Osteoblast (primary cell): ENCODE measurements at regions not wholly inside any gene's neighbourhood (a gene's known extent, or its start where the extent isn't known, plus 50 kb on each side); places are given as distances from the start of the nearest gene placed in this dataset.

Experiments
- DNase-seq: peaks from one replicate; pipeline ENCODE4 v3.0.0; 2011; ENCODE audit warnings: low spot score, mixed read lengths; ENCODE audit not compliant: insufficient read length; ENCODE audit errors: missing footprints
- H2AFZ ChIP-seq: 2 replicates; pipeline ENCODE4 v1.6.0; 2011; ENCODE audit warnings: mild to moderate bottlenecking, low read length
- H3K27ac ChIP-seq: 2 replicates; pipeline ENCODE4 v1.5.1; 2011; ENCODE audit warnings: mild to moderate bottlenecking, low read depth, low read length, moderate library complexity
- H3K27me3 ChIP-seq: 2 replicates; pipeline ENCODE4 v1.6.0; 2012; ENCODE audit warnings: mild to moderate bottlenecking, control low read depth, inconsistent platforms, low read length, moderate library complexity; ENCODE audit not compliant: insufficient read depth
- H3K36me3 ChIP-seq: 2 replicates; pipeline ENCODE4 v1.5.1; 2011; ENCODE audit warnings: mild to moderate bottlenecking, low read length, control low read depth, moderate library complexity; ENCODE audit not compliant: insufficient read depth
- H3K4me1 ChIP-seq: 2 replicates; pipeline ENCODE4 v1.5.1; 2011; ENCODE audit warnings: mild to moderate bottlenecking, low read length, control low read depth, moderate library complexity; ENCODE audit not compliant: insufficient read depth
- H3K4me2 ChIP-seq: 2 replicates; pipeline ENCODE4 v1.6.0; 2011; ENCODE audit warnings: mild to moderate bottlenecking, low read length; ENCODE audit not compliant: insufficient read depth
- H3K4me3 ChIP-seq: fragments of 200-600 bp; sonication (generic); 3 replicates; pipeline ENCODE4 v1.5.1; 2012; ENCODE audit warnings: mild to moderate bottlenecking, low read length, inconsistent platforms; ENCODE audit not compliant: insufficient read depth
- H3K79me2 ChIP-seq: 2 replicates; pipeline ENCODE4 v1.6.0; 2012; ENCODE audit warnings: mild to moderate bottlenecking, low read length, control low read depth, inconsistent platforms; ENCODE audit not compliant: insufficient read depth
- H3K9me3 ChIP-seq: 2 replicates; pipeline ENCODE4 v1.5.1; 2011; ENCODE audit warnings: low read depth, low read length, control low read depth
- H4K20me1 ChIP-seq: 2 replicates; pipeline ENCODE4 v1.6.0; 2012; ENCODE audit warnings: mild to moderate bottlenecking, low read length, control low read depth; ENCODE audit not compliant: insufficient read depth
- CTCF ChIP-seq: IDR thresholded peaks from 2 replicates; pipeline ENCODE4 v1.5.1; 2011; ENCODE audit warnings: mild to moderate bottlenecking, low read depth, low read length, moderate library complexity; ENCODE audit errors: extremely low read depth

- Histone ChIP-seq H3K27me3 (no peaks in the 10 kb centered on the region), H3K4me1 (peaks cover 38% of the 10 kb centered on the region), H3K9me3 (peaks cover 4% of the 10 kb centered on the region), H3K4me2 (peak overlapping the region; percentile 40), H2AFZ (peak overlapping the region; percentile 47), H3K27ac (peak overlapping the region; percentile 96), H3K79me2 (no peaks in the 10 kb centered on the region), H4K20me1 (no peaks in the 10 kb centered on the region), H3K36me3 (no peaks in the 10 kb centered on the region), H3K4me3 (no peak overlapping the region)
- TF ChIP-seq CTCF = no peak
- peak; percentile 47 for DNase-seq
These were observed 180.4 kb downstream of the FAM124B start for GRCh38 chr2:224221455-224221913.

GRCh38 chr2:224220586-224221255 is 181.2 kb downstream of the FAM124B start:
- peaks cover 4% of the 10 kb centered on the region for H3K9me3 ChIP-seq
- H3K36me3 ChIP-seq = no peaks in the 10 kb centered on the region
- H3K27me3 ChIP-seq = no peaks in the 10 kb centered on the region
- H3K4me3 ChIP-seq = no peak overlapping the region
- H3K4me1 ChIP-seq = peaks cover 38% of the 10 kb centered on the region
- H2AFZ ChIP-seq = peak overlapping the region; percentile 47
- TF ChIP-seq CTCF = no peak
- no peak for DNase-seq
- H4K20me1 ChIP-seq = no peaks in the 10 kb centered on the region
- H3K4me2 ChIP-seq = peak overlapping the region; percentile 40
- H3K79me2 ChIP-seq = no peaks in the 10 kb centered on the region
- peak overlapping the region; percentile 96 for H3K27ac ChIP-seq

- no peak for TF ChIP-seq CTCF
- Histone ChIP-seq H2AFZ (no peak overlapping the region), H3K4me1 (peaks cover 38% of the 10 kb centered on the region), H3K36me3 (no peaks in the 10 kb centered on the region), H3K27ac (peak overlapping the region; percentile 96), H3K4me2 (no peak overlapping the region), H3K4me3 (no peak overlapping the region), H4K20me1 (no peaks in the 10 kb centered on the region), H3K9me3 (peaks cover 4% of the 10 kb centered on the region), H3K79me2 (no peaks in the 10 kb centered on the region), H3K27me3 (no peaks in the 10 kb centered on the region)
- DNase-seq = peak; percentile 5
These were observed 180.7 kb upstream of the SERPINE2 start for GRCh38 chr2:224219781-224220180.

- peak overlapping the region; percentile 58 for H3K27ac ChIP-seq
- H4K20me1 ChIP-seq = no peaks in the 10 kb centered on the region
- DNase-seq = peak; percentile 37
- H3K9me3 ChIP-seq = peaks cover 4% of the 10 kb centered on the region
- H3K36me3 ChIP-seq = no peaks in the 10 kb centered on the region
- no peaks in the 10 kb centered on the region for H3K79me2 ChIP-seq
- no peak overlapping the region for H2AFZ ChIP-seq
- no peaks in the 10 kb centered on the region for H3K27me3 ChIP-seq
- H3K4me2 ChIP-seq = no peak overlapping the region
- no peak overlapping the region for H3K4me3 ChIP-seq
- peaks cover 38% of the 10 kb centered on the region for H3K4me1 ChIP-seq
- no peak for TF ChIP-seq CTCF
These were observed 178.9 kb upstream of the SERPINE2 start for GRCh38 chr2:224217962-224218347.
